ENCODE measurements at regions not wholly inside any gene's neighbourhood (a gene's known extent, or its start where the extent isn't known, plus 50 kb on each side); places are given as distances from the start of the nearest gene placed in this dataset.
"Not testable (repeated sequence)": the region's sequence is repeated elsewhere in the genome, so short reads cannot be mapped to it uniquely, and the experiment has no call there.

- DNase-seq: no peak
Measured at GRCh38 chr1:227415115-227415790, 97.0 kb upstream of the CDC42BPA start.

GRCh38 chr1:227411066-227411465 is 92.8 kb upstream of the CDC42BPA start:
- no peak for DNase-seq

- DNase-seq: not testable (repeated sequence)
Measured at GRCh38 chr1:227406332-227406731, 88.0 kb upstream of the CDC42BPA start.

GRCh38 chr1:227403535-227403934 is 85.2 kb upstream of the CDC42BPA start:
- DNase-seq: no peak

GRCh38 chr1:227401562-227402342 is 83.5 kb upstream of the CDC42BPA start:
- DNase-seq: no peak

GRCh38 chr1:227399152-227399730 is 80.9 kb upstream of the CDC42BPA start:
- DNase-seq: no peak

- no peak for DNase-seq
Measured at GRCh38 chr1:227397354-227397978, 79.2 kb upstream of the CDC42BPA start.

- no peak for DNase-seq
Measured at GRCh38 chr1:227396539-227397353, 78.5 kb upstream of the CDC42BPA start.

- no peak for DNase-seq
Measured at GRCh38 chr1:227395426-227396028, 77.2 kb upstream of the CDC42BPA start.

GRCh38 chr1:227392984-227393764 is 74.9 kb upstream of the CDC42BPA start:
- DNase-seq: no peak

- no peak for DNase-seq
Measured at GRCh38 chr1:227391879-227392278, 73.6 kb upstream of the CDC42BPA start.

GRCh38 chr1:227391211-227391610 is 72.9 kb upstream of the CDC42BPA start:
- DNase-seq: no peak

- no peak for DNase-seq
Measured at GRCh38 chr1:227390525-227390924, 72.2 kb upstream of the CDC42BPA start.

GRCh38 chr1:227388214-227389168 is 70.2 kb upstream of the CDC42BPA start:
- DNase-seq: no peak

GRCh38 chr1:227379555-227379892 is 61.2 kb upstream of the CDC42BPA start:
- no peak for DNase-seq

- no peak for DNase-seq
Measured at GRCh38 chr1:227378871-227379554, 60.7 kb upstream of the CDC42BPA start.

GRCh38 chr1:227378181-227378580 is 59.9 kb upstream of the CDC42BPA start:
- no peak for DNase-seq

GRCh38 chr1:227374846-227375245 is 56.6 kb upstream of the CDC42BPA start:
- DNase-seq: no peak

GRCh38 chr1:227372726-227373130 is 54.4 kb upstream of the CDC42BPA start:
- no peak for DNase-seq
